Upper lobe of left lung (tissue), 4 donors: ENCODE measurements at regions not wholly inside any gene's neighbourhood (a gene's known extent, or its start where the extent isn't known, plus 50 kb on each side); places are given as distances from the start of the nearest gene placed in this dataset.

Experiments used
- CTCF ChIP-seq, 6 experiments: fragments of 450-650 bp in 4 of 6; fragments of 200-600 bp in 2 of 6; sonication (generic) in 2 of 6; IDR thresholded peaks; one replicate each; pipeline ENCODE4 v1.5.1; 2016 to 2019; ENCODE audit warnings: antibody characterized with exemption in 6 of 6
- EP300 ChIP-seq, 4 donors: sonication (generic); formaldehyde crosslinking; IDR thresholded peaks; one replicate each; pipeline ENCODE4 v1.5.1; 2017; ENCODE audit warnings: antibody characterized with exemption in 4 of 4, control low read depth in 2 of 4
- POLR2A ChIP-seq, 4 donors: fragments of 450-650 bp; IDR thresholded peaks; one replicate each; pipeline ENCODE4 v1.5.1; 2016 to 2017; ENCODE audit warnings: antibody characterized with exemption in 4 of 4, mild to moderate bottlenecking in 2 of 4
- POLR2AphosphoS5 ChIP-seq, 2 donors: sonication (generic); formaldehyde crosslinking; IDR thresholded peaks; one replicate each; pipeline ENCODE4 v1.5.1; 2017; ENCODE audit warnings: antibody characterized with exemption in 2 of 2

- TF ChIP-seq CTCF (IDR thresholded peaks at IDR 0.05), result no peak
- TF ChIP-seq POLR2A (IDR thresholded peaks at IDR 0.05), result no peak
- TF ChIP-seq POLR2AphosphoS5 (IDR thresholded peaks at IDR 0.05), result no peak
- no peak for TF ChIP-seq EP300 (IDR thresholded peaks at IDR 0.05)
These were observed 95.2 kb upstream of the RPS6KA3 start for GRCh38 chrX:20361890-20362262.
